ENCODE measurements at regions not wholly inside any gene's neighbourhood (a gene's known extent, or its start where the extent isn't known, plus 50 kb on each side); places are given as distances from the start of the nearest gene placed in this dataset.
"Not testable (repeated sequence)": the region's sequence is repeated elsewhere in the genome, so short reads cannot be mapped to it uniquely, and the experiment has no call there.

- peaks cover 0 to 10% (median 0%) of the 10 kb centered on the region in 3 donors for H3K27me3 ChIP-seq
- H3K4me1 ChIP-seq = no peaks in the 10 kb centered on the region
- H3K36me3 ChIP-seq = no peaks in the 10 kb centered on the region
- 44 to 62% (median 51%) methylated on average over 3 of the region's 3 CpGs for WGBS, 5 donors
- DNase-seq = no peak
- intact Hi-C loops (cut with DNase I; ENCODE audit: low total_unique reads) = no loop called here
- no peak overlapping the region for H3K4me3 ChIP-seq
- TF ChIP-seq POLR2A (IDR thresholded peaks at IDR 0.05) (no peak), EP300 (IDR thresholded peaks at IDR 0.05) (no peak), POLR2AphosphoS5 (IDR thresholded peaks at IDR 0.05) (no peak)
- TF ChIP-seq, protein P1, sequence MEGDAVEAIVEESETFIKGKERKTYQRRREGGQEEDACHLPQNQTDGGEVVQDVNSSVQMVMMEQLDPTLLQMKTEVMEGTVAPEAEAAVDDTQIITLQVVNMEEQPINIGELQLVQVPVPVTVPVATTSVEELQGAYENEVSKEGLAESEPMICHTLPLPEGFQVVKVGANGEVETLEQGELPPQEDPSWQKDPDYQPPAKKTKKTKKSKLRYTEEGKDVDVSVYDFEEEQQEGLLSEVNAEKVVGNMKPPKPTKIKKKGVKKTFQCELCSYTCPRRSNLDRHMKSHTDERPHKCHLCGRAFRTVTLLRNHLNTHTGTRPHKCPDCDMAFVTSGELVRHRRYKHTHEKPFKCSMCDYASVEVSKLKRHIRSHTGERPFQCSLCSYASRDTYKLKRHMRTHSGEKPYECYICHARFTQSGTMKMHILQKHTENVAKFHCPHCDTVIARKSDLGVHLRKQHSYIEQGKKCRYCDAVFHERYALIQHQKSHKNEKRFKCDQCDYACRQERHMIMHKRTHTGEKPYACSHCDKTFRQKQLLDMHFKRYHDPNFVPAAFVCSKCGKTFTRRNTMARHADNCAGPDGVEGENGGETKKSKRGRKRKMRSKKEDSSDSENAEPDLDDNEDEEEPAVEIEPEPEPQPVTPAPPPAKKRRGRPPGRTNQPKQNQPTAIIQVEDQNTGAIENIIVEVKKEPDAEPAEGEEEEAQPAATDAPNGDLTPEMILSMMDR (IDR thresholded peaks at IDR 0.05) = no peak
- H3K9me3 ChIP-seq = peaks cover 0 to 5% (median 0%) of the 10 kb centered on the region in 4 donors
- no peak overlapping the region for H3K27ac ChIP-seq
Measured at GRCh38 chr14:106662936-106663550, 1136.7 kb downstream of the TMEM121 start.

- H3K27ac ChIP-seq; intact Hi-C loops (cut with DNase I; ENCODE audit: low total_unique reads); H3K4me1 ChIP-seq; H3K27me3 ChIP-seq; H3K9me3 ChIP-seq; H3K4me3 ChIP-seq; DNase-seq; H3K36me3 ChIP-seq: not testable (repeated sequence)
- TF ChIP-seq, protein P1 (IDR thresholded peaks at IDR 0.05) = peak in 2 of 7 experiments; percentile 15 to 28
- WGBS, 5 donors = 33 to 55% (median 48%) methylated on average over 14 to 18 of the region's 19 CpGs
Measured at GRCh38 chr14:106663805-106664410, 1137.5 kb downstream of the TMEM121 start.

- intact Hi-C loops (cut with DNase I; ENCODE audit: low total_unique reads) = no loop called here
- H3K36me3 ChIP-seq = no peaks in the 10 kb centered on the region
- WGBS, 5 donors = 79 to 91% (median 86%) methylated on average over 14 to 15 of the region's 15 CpGs
Measured at GRCh38 chr14:106665814-106666213, 1139.4 kb downstream of the TMEM121 start.

DNA sequence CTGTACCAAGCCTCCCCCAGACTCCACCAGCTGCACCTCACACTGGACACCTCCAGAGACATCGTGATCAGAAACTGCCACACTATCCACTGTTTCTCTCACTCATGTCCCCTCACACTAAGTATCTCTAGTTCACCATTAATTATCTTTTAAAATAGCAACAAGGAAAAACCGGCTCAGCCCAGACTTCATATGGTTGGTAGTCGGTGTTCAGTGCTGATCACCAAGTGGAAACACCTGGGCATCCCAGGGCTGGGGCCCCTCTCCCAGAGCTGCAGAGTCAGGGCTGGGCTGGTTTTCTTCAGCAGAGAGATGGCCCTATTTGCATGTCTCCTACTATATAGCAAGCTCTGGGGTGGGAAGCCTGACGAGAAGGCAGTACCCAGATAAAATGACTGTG, 1140.0 kb downstream of the TMEM121 start:
- no peak for TF ChIP-seq EP300 (IDR thresholded peaks at IDR 0.05)
- TF ChIP-seq, protein P1 (IDR thresholded peaks at IDR 0.05) = no peak
- TF ChIP-seq POLR2AphosphoS5 (IDR thresholded peaks at IDR 0.05) = no peak
- no peak for TF ChIP-seq POLR2A (IDR thresholded peaks at IDR 0.05)
- Histone ChIP-seq H3K27ac (no peak overlapping the region), H3K4me3 (no peak overlapping the region), H3K36me3 (no peaks in the 10 kb centered on the region), H3K9me3 (peaks cover 0 to 5% (median 0%) of the 10 kb centered on the region in 4 donors), H3K27me3 (peaks cover 0 to 13% (median 0%) of the 10 kb centered on the region in 3 donors), H3K4me1 (no peaks in the 10 kb centered on the region)
- 71 to 79% (median 72%) methylated on average over 4 of the region's 4 CpGs for whole genome bisulfite sequencing, 5 donors
- no peak for DNase-seq
- intact Hi-C loops (cut with DNase I; ENCODE audit: low total_unique reads) = no loop called here

More at GRCh38 chr14:106665814-106666213, 1139.4 kb downstream of the TMEM121 start:
- Histone ChIP-seq H3K27ac (no peak overlapping the region), H3K27me3 (peaks cover 0 to 11% (median 0%) of the 10 kb centered on the region in 3 donors), H3K4me3 (no peak overlapping the region), H3K4me1 (no peaks in the 10 kb centered on the region), H3K9me3 (peaks cover 0 to 5% (median 0%) of the 10 kb centered on the region in 4 donors)
- TF ChIP-seq EP300 (IDR thresholded peaks at IDR 0.05) (no peak), POLR2AphosphoS5 (IDR thresholded peaks at IDR 0.05) (no peak), POLR2A (IDR thresholded peaks at IDR 0.05) (no peak)
- TF ChIP-seq, protein P1 (IDR thresholded peaks at IDR 0.05) = no peak
- DNase-seq = no peak

All from stomach (tissue), 8 donors.